GM12891 (cell line): ENCODE measurements at regions not wholly inside any gene's neighbourhood (a gene's known extent, or its start where the extent isn't known, plus 50 kb on each side); places are given as distances from the start of the nearest gene placed in this dataset.
"Not testable (repeated sequence)": the region's sequence is repeated elsewhere in the genome, so short reads cannot be mapped to it uniquely, and the experiment has no call there.

Experiments used
- POLR2A ChIP-seq: IDR thresholded peaks from 2 replicates; pipeline ENCODE4 v1.6.1; 2011; ENCODE audit warnings: low read depth, low read length, control low read depth
- POLR2AphosphoS5 ChIP-seq: IDR thresholded peaks from 2 replicates; pipeline ENCODE4 v1.6.1; 2011; ENCODE audit warnings: low read depth, low read length, control low read depth
- TAF1 ChIP-seq: IDR thresholded peaks from 2 replicates; pipeline ENCODE4 v1.6.1; 2011; ENCODE audit warnings: low read depth, low read length, control low read depth

DNA sequence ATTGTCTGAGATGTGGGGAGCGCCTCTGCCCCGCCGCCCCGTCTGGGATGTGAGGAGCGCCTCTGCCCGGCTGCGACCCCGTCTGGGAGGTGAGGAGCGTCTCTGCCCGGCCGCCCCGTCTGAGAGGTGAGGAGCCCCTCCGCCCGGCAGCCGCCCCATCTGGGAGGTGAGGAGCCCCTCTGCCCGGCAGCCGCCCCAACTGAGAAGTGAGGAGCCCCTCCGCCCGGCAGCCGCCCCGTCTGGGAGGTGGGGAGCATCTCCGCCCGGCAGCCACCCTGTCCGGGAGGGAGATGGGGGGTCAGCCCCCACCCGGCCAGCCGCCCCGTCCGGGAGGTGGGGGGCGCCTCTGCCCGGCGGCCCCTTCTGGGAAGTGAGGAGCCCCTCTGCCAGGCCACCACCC is 70.9 kb upstream of the ARL15 start:
- not testable (repeated sequence) for TF ChIP-seq TAF1, POLR2A, POLR2AphosphoS5
